HG02642 (cell line): ENCODE measurements at regions not wholly inside any gene's neighbourhood (a gene's known extent, or its start where the extent isn't known, plus 50 kb on each side); places are given as distances from the start of the nearest gene placed in this dataset.
"Not testable (repeated sequence)": the region's sequence is repeated elsewhere in the genome, so short reads cannot be mapped to it uniquely, and the experiment has no call there.

Experiments
- ATAC-seq: cut with Tn5 transposase; IDR thresholded peaks from one replicate; pipeline ENCODE4 v1.9.1; 2021; ENCODE audit warnings: mild to moderate bottlenecking; ENCODE audit not compliant: unreplicated experiment, poor library complexity

DNA sequence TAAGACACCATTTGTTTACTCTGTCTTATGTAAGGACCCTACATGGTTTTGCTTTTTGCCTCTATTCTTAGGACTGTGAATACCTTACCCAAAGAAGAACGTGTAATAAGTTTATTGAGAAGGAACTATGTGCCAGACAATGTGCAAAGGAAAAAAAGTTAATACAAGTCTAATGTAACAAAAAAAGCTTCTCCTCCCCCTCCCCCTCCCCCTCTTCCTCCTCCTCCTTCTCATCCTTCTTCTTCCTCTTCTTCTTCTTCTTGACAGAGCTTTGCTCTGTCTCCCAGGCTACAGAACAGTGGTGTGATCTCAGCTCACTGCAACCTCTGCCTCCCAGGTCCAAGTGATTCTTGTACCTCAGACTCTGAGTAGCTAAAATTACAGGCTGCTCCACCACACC, 50.9 kb upstream of the MITF start:
- no peak for ATAC-seq

- ATAC-seq = no peak
These were observed 51.6 kb upstream of the MITF start for GRCh38 chr3:69687641-69688040.

- no peak for ATAC-seq
These were observed 53.2 kb upstream of the MITF start for GRCh38 chr3:69686056-69686455.

DNA sequence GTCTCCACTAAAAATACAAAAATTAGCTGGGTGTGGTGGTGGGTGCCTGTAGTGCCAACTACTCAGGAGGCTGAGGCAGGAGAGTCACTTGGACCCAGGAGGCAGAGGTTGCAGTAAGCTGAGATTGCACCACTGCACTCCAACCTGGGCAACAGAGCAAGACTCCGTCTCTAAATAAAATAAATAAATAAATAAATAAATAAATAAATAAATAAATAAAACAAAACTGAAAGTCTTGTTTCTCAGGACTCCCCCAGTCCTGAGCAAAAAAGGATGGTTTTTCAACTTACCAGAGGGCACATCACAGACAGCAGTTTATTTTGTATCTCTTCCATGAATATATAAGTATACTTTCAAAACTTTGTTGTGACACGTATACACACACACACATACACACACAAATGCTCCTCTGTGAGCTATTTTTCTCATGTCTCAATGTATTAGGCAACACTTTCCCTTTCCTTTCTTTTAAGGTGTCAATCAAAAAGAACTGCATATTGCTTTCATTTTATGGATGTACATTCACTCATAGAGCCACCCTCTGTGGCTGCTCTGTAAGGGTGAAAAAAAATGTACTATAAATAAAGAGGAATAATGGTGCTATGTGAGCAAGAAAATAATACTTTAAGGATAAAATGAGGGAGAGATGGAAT, 54.8 kb upstream of the MITF start:
- no peak for ATAC-seq

GRCh38 chr3:69683082-69683806, 56.0 kb upstream of the MITF start:
- ATAC-seq = no peak

DNA sequence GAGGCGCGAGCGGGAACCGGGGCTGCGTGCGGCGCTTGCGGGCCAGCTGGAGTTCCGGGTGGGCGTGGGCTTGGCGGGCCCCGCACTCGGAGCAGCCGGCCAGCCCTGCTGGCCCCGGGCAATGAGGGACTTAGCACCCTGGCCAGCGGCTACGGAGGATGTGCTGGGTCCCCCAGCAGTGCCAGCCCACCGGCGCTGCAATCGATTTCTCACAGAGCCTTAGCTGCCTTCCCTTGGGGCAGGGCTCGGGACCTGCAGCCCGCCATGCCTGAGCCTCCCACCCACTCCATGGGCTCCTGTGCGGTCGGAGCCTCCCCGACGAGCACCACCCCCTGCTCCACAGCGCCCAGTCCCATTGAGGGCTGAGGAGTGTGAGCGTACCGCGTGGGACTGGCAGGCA, 61.8 kb upstream of the MITF start:
- ATAC-seq = not testable (repeated sequence)

GRCh38 chr3:69675786-69676530, 63.3 kb upstream of the MITF start:
- no peak for ATAC-seq

DNA sequence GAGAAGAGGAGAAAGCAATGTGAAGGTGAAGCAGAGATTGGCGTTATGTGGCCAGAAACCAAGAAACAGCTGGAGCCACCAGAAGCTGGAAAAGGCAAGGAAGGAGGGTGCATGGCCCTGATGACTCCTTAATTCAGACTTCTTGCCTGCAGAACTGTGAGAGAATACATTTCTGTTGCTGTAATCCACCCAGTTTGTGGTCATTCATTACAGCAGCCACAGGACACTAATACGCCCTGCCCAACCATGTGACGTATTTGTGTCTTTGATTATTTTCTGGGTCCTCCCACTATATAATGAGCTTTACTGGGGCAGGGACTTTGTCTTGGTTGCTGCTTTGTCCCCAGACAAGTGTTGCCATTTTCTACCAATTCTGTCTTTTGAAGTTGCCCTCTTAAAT, 64.5 kb upstream of the MITF start:
- ATAC-seq = no peak

GRCh38 chr3:69671082-69671952, 67.9 kb upstream of the MITF start:
- ATAC-seq = no peak

- no peak for ATAC-seq
These were observed 70.2 kb upstream of the MITF start for GRCh38 chr3:69669070-69669469.

- ATAC-seq = no peak
These were observed 74.1 kb upstream of the MITF start for GRCh38 chr3:69665026-69665737.

DNA sequence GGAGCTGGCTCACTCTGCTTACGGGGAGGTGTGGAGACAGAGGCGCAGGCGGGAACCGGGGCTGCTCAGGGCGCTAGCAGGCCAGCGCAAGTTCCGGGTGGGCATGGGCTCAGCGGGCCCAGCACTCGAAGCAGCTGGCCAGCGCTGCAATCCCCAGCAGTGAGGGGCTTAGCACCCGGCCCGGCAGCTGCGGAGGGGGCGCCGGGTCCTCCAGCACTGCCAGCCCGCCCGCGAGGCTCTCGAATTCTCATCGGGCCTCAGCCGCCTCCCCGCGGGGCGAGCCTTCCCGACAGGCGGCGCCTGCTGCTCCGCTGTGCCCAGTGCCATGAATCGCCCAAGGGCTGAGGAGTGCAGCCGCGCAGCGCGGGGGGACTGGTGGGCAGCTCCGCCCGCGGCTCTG, 78.6 kb upstream of the MITF start:
- ATAC-seq = no peak

DNA sequence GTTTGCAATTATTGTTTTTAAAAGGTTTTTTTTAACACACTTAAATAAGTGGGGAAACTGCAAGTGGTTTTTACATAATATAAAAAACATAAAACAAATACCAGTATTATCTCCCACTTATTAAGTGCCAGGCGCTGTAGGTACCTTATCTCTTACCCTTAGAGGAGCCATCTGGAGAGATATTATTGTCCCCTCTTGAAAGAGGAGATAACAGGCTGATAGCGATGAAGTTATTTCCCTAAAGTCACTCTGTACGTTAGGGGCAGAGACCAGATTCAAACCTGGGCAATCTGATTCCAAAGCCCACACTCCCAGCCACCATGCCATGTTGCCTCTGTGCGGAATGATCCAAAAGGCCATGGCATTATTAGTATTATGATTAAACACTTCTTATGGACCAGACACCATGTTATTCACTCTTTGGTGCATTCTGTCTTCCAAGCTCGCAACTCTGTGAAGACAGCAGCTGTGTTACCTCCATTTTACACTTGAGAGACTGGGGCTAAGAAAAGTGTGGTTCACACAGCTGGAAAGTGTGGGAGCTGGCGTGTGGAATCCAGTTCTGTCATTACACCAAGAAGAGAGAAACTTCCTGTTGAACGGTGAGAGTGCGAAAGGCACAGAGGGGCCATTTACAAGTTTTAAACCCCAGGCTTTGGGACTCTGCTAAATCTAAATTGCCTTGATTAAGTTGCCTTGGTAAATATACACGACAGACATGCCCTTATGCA, 79.9 kb upstream of the MITF start:
- no peak for ATAC-seq

GRCh38 chr3:69658514-69659140, 80.6 kb upstream of the MITF start:
- no peak for ATAC-seq

- not testable (repeated sequence) for ATAC-seq
These were observed 82.2 kb upstream of the MITF start for GRCh38 chr3:69657030-69657429.

GRCh38 chr3:69651765-69652164, 87.5 kb upstream of the MITF start:
- no peak for ATAC-seq

GRCh38 chr3:69650066-69650419, 89.2 kb upstream of the MITF start:
- ATAC-seq = no peak

DNA sequence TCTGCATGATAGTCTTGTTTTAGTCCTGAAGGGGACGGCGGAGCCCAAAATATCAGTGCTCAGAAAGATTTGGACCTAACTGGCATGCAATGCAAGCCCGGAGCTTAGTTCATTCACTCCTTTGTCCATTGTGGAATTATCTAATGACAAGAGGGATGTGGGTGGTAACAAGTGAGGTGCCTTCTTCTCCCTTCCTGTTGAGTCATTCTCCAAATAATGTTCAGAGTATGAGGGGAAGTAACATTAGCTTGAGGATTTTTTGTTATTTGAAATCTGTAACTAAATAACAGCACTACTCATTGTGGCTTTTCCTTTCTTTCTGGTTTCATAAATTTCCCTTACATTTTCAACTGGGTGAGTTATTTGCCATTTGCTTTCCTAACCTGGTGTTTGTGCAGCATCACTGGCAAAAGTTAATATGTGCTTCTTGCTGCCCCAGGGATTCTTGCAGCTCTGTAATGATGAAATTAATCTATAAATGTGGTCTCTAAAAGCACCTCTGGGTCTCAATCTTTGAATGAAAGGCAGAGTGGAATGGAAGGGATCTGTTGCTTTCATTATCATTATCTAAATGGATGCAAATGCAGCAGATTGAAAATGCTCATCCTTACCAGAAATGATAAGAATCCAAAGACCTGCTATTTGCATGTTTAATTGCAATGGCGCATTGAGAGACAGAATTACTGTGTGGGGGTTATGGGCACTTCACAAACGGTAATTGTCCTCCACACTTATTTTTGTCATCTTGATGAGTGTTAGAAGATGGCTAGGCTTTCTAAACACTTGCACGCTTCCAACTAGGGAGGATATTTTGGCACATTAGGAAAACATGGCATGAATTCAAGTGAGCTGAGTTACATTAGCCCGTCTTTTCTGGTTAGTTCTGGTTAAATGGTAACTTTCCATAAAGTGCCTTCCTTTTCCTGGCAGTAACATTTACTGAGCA, 89.9 kb upstream of the MITF start:
- ATAC-seq = no peak
